Fibroblast of pulmonary artery (primary cell): ENCODE measurements at regions not wholly inside any gene's neighbourhood (a gene's known extent, or its start where the extent isn't known, plus 50 kb on each side); places are given as distances from the start of the nearest gene placed in this dataset.

Experiments used
- DNase-seq: peaks from one replicate; pipeline ENCODE4 v3.0.0-alpha.2; 2010; ENCODE audit warnings: low read depth
- H3K4me3 ChIP-seq: replicated peaks from 2 replicates; pipeline ENCODE4 v1.5.1; 2011; ENCODE audit warnings: low read depth, mild to moderate bottlenecking, control low read depth, low read length, moderate library complexity
- CTCF ChIP-seq: IDR thresholded peaks from 2 replicates; pipeline ENCODE4 v1.5.1; 2011; ENCODE audit warnings: mild to moderate bottlenecking, control low read depth, low read length, inconsistent platforms; ENCODE audit errors: missing control alignments

DNA sequence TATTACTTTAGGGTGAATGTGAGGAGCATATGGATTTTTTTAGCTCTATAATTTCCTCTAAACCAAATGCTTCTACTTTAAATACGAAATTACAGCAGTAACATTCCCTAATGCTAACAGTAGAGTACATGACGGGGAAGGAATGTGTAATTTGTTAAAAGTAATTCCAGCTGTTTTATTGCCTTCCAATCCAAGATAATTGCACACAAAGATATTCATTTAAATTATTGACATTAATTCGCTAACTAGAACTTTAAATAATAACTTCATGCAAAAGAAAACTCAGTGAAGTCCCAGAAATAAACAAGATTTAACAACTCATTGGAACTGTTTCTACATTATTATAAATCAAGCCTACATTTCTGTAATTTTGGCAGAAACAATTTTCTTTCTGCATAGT lies 261.4 kb upstream of the CFAP20DC start:
- no peak for DNase-seq
- no peak overlapping the region for H3K4me3 ChIP-seq
- no peak for TF ChIP-seq CTCF

DNA sequence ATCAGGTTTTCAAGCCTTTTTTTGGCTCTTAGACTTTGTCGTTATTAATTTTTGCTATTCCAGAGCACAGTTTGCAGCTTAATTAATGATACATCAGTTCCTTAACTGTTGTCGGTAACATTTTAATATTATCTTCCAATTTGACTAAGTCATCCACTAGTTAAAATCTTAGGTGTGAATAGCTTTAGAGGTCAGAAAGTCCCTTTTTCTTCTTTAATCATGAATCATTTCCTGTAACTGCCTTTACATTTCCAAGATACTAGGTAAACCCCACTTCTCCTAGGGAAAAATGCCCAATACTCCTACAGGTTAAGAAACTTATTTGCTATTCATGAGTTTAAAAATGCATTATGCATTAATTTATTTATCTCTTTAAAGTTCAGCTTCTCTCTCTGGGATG lies 260.9 kb upstream of the CFAP20DC start:
- no peak for DNase-seq
- no peak overlapping the region for H3K4me3 ChIP-seq
- TF ChIP-seq CTCF = no peak

- H3K4me3 ChIP-seq = no peak overlapping the region
- TF ChIP-seq CTCF = no peak
- no peak for DNase-seq
These were observed 258.9 kb upstream of the CFAP20DC start for GRCh38 chr3:59308684-59309083.

DNA sequence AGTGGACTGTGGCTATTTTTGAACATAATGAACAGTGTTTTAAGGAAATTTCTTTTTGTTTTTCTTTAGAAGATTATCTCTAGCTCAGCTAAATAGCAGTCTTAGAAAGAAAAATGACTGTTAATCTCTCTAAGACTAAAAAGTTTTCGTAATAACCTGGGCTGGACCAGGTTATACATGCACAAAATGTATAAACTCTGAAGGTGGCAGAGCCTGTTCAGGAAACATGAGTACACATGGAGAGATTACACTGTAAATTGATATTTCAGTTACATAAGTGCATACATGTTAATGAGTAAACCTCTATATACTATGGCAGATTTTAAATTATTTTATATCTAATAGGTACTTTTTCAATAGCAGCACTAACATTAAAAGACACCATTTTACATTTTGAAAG lies 258.2 kb upstream of the CFAP20DC start:
- DNase-seq = no peak
- H3K4me3 ChIP-seq = no peak overlapping the region
- no peak for TF ChIP-seq CTCF

DNA sequence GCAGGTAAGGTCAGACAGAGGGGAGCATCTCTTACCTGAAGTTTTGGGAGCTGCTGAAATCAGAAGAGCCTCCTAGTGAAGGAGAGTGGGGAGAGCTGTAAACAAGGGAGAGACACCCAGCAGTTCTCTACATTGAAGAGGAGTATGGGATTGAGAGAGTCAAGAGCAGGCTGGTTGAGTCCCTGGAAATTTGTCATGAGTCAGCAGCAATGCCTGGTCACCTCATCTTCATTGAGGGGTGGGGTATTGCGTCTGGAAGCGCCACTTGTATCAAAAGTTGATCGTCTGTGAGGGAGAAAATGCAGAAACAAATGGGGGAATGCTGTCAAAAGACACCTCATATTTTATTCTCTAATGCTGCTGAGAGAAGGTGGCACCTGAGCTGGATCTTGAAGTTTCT lies 256.6 kb upstream of the CFAP20DC start:
- no peak overlapping the region for H3K4me3 ChIP-seq
- no peak for TF ChIP-seq CTCF
- no peak for DNase-seq

DNA sequence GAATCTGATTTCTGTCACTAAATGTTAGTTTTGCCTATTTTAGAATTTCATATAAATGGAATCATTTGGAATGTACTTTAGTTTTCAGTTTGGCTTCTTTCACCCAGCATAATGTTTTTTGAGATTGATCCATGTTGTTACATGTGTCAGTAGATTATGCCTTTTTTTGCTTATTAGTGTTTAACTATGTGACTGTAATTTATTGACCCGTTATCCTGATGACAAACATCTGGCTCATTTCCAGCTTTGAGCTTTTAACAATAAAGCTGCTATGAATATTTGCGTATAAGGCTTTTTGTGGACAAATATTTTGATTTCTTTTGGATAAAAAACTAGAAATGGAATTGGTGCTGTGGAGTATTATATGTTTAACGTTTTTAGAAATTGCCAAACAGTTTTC lies 254.5 kb upstream of the CFAP20DC start:
- no peak for TF ChIP-seq CTCF
- no peak overlapping the region for H3K4me3 ChIP-seq
- no peak for DNase-seq

GRCh38 chr3:59303452-59303851 lies 253.6 kb upstream of the CFAP20DC start:
- TF ChIP-seq CTCF = no peak
- DNase-seq = no peak
- H3K4me3 ChIP-seq = no peak overlapping the region
